HepG2 (cell line): ENCODE measurements at regions not wholly inside any gene's neighbourhood (a gene's known extent, or its start where the extent isn't known, plus 50 kb on each side); places are given as distances from the start of the nearest gene placed in this dataset.

Experiments used
- ATAC-seq: fragments of 200-7000 bp; cut with Tn5 transposase; 3 replicates; pipeline ENCODE4 v1.9.1; 2020; ENCODE audit warnings: mild to moderate bottlenecking, moderate library complexity
- BruUV-seq: library from RNA; stranded (reverse); fragments of 400-500 nt; replicated peaks from 2 replicates; lab custom pipeline; 2021; lab: Mats Ljungman, UMichigan
- CTCF ChIA-PET: fragments of 300-600 bp; formaldehyde crosslinking; extraction: SDS; loops from one replicate; lab custom pipeline; 2021; ENCODE audit warnings: low total read pairs, inconsistent platforms, low intra/inter-chr PET ratio; lab: Yijun Ruan, JAX
- POLR2A ChIA-PET: fragments of 350-600 bp; sonication (Branson Sonifier 250); formaldehyde crosslinking; loops from one replicate; lab custom pipeline; 2020; ENCODE audit warnings: antibody characterized with exemption, inconsistent platforms; lab: Yijun Ruan, JAX
- DNase-seq: peaks from one replicate; pipeline ENCODE4 v3.0.0-alpha.2; 2015; ENCODE audit warnings: low spot score
- FAIRE-seq: peaks from 3 replicates; lab custom pipeline; 2011; peaks lifted over from hg19 to GRCh38; lab: Jason Lieb, UNC
- H2AFZ ChIP-seq: one replicate; pipeline ENCODE4 v1.6.1; 2011; ENCODE audit warnings: low read length, inconsistent platforms
- H3K27ac ChIP-seq: fragments of 300-600 bp; 3 replicates; pipeline ENCODE4 v1.8.0; 2011; ENCODE audit warnings: mixed run types, mild to moderate bottlenecking, mixed read lengths, low read length, inconsistent platforms; ENCODE audit not compliant: insufficient read depth; ENCODE audit errors: extremely low read length
- H3K27me3 ChIP-seq, 2 experiments: fragments of 200-600 bp in 1 of 2; 2 replicates in 1 of 2; 3 replicates in 1 of 2; pipeline versions ENCODE4 v1.6.0 to v1.8.0; 2011; ENCODE audit warnings: low read length in 2 of 2, mild to moderate bottlenecking in 2 of 2, moderate library complexity in 2 of 2, inconsistent platforms in 1 of 2; ENCODE audit not compliant: insufficient read depth in 2 of 2, control insufficient read depth in 1 of 2
- H3K36me3 ChIP-seq, 2 experiments: fragments of 200-600 bp in 1 of 2; replicated peaks in 1 of 2; 2 replicates in 1 of 2; 3 replicates in 1 of 2; pipeline versions ENCODE4 v1.5.1 to v1.8.0; 2011; ENCODE audit warnings: low read length in 2 of 2, inconsistent platforms in 1 of 2; ENCODE audit not compliant: insufficient read depth in 2 of 2, control insufficient read depth in 1 of 2
- H3K4me1 ChIP-seq: 2 replicates; pipeline ENCODE4 v1.5.1; 2012; ENCODE audit warnings: low read length, inconsistent platforms; ENCODE audit not compliant: insufficient read depth
- H3K4me2 ChIP-seq: 2 replicates; pipeline ENCODE4 v1.6.0; 2011; ENCODE audit warnings: low read depth, low read length, inconsistent platforms
- H3K4me3 ChIP-seq, 3 experiments: fragments of 200-600 bp in 1 of 3; sonication (generic), shearing (Covaris generic) in 1 of 3; replicated peaks in 1 of 3; 2 replicates each; pipeline ENCODE4 v1.5.1; 2011 to 2016; ENCODE audit warnings: low read length in 3 of 3, inconsistent platforms in 2 of 3, low read depth in 2 of 3, mild to moderate bottlenecking in 2 of 3, control low read depth in 1 of 3, mixed read lengths in 1 of 3; ENCODE audit not compliant: insufficient read depth in 1 of 3
- H3K79me2 ChIP-seq: one replicate; pipeline ENCODE4 v1.6.1; 2011; ENCODE audit warnings: low read length, inconsistent platforms; ENCODE audit not compliant: insufficient read depth
- H3K9ac ChIP-seq: 2 replicates; pipeline ENCODE4 v1.6.0; 2011; ENCODE audit warnings: mild to moderate bottlenecking, low read depth, low read length, inconsistent platforms; ENCODE audit not compliant: insufficient read depth
- H3K9me3 ChIP-seq: 2 replicates; pipeline ENCODE4 v1.5.1; 2012; ENCODE audit warnings: mild to moderate bottlenecking, low read length
- H4K20me1 ChIP-seq: 2 replicates; pipeline ENCODE4 v1.6.0; 2011; ENCODE audit warnings: inconsistent platforms, mild to moderate bottlenecking, low read length, moderate library complexity; ENCODE audit not compliant: insufficient read depth
- DNMT3B ChIP-seq: conservative IDR thresholded peaks from 2 replicates; pipeline ENCODE4 v1.6.1; 2016; ENCODE audit warnings: missing biosample characterization, control low read depth
- EED ChIP-seq: sonication (generic); formaldehyde crosslinking; IDR thresholded peaks from 2 replicates; pipeline ENCODE4 v1.5.0; 2020; ENCODE audit warnings: mild to moderate bottlenecking, missing genetic modification reagents
- ESRRA ChIP-seq: sonication (generic); formaldehyde crosslinking; IDR thresholded peaks from 2 replicates; pipeline ENCODE4 v1.5.1; 2020; ENCODE audit warnings: mild to moderate bottlenecking, low read depth, missing genetic modification reagents
- EZH2 ChIP-seq: conservative IDR thresholded peaks from 2 replicates; pipeline ENCODE4 v1.6.1; 2012; ENCODE audit warnings: mild to moderate bottlenecking, low read depth, low read length, moderate library complexity
- FOXC1 ChIP-seq: sonication (generic); formaldehyde crosslinking; IDR thresholded peaks from 2 replicates; pipeline ENCODE4 v1.8.0; 2022; ENCODE audit warnings: mild to moderate bottlenecking, missing genetic modification reagents, borderline replicate concordance
- HMGA1 ChIP-seq: sonication (generic); formaldehyde crosslinking; conservative IDR thresholded peaks from 2 replicates; pipeline ENCODE4 v1.4.0; 2020; ENCODE audit warnings: missing genetic modification reagents
- KAT8 ChIP-seq: IDR thresholded peaks from 2 replicates; pipeline ENCODE4 v1.6.1; 2016; ENCODE audit warnings: missing genetic modification reagents, missing compliant biosample characterization
- MEIS1 ChIP-seq: sonication (generic); formaldehyde crosslinking; IDR thresholded peaks from 2 replicates; pipeline ENCODE4 v1.9.0; 2021; ENCODE audit warnings: mild to moderate bottlenecking, missing genetic modification reagents, moderate library complexity, borderline replicate concordance
- MYPOP ChIP-seq: sonication (generic); formaldehyde crosslinking; IDR thresholded peaks from 2 replicates; pipeline ENCODE4 v1.8.1; 2023; ENCODE audit warnings: mild to moderate bottlenecking, moderate library complexity, missing genetic modification reagents
- MZF1 ChIP-seq: sonication (generic); formaldehyde crosslinking; IDR thresholded peaks from 2 replicates; pipeline ENCODE4 v1.8.1; 2023; ENCODE audit warnings: mild to moderate bottlenecking, missing genetic modification reagents, borderline replicate concordance
- PRDM10 ChIP-seq: sonication (generic); formaldehyde crosslinking; IDR thresholded peaks from 2 replicates; pipeline ENCODE4 v1.4.0; 2020; ENCODE audit warnings: low read depth, missing genetic modification reagents
- RBM22 ChIP-seq: fragments of 200-400 bp; formaldehyde crosslinking; optimal IDR thresholded peaks from 2 replicates; pipeline ENCODE3; 2017; ENCODE audit warnings: mild to moderate bottlenecking, low read length, moderate library complexity
- THYN1 ChIP-seq: sonication (generic); formaldehyde crosslinking; IDR thresholded peaks from 2 replicates; pipeline ENCODE4 v1.8.1; 2023; ENCODE audit warnings: low read depth, mild to moderate bottlenecking, moderate library complexity, missing genetic modification reagents, borderline replicate concordance
- ZGPAT ChIP-seq: IDR thresholded peaks from 2 replicates; pipeline ENCODE4 v1.6.1; 2016; ENCODE audit warnings: mild to moderate bottlenecking
- ZMYM2 ChIP-seq: sonication (generic); formaldehyde crosslinking; IDR thresholded peaks from 2 replicates; pipeline ENCODE4 v1.8.0; 2022; ENCODE audit warnings: mild to moderate bottlenecking, missing genetic modification reagents
- ZNF136 ChIP-seq: sonication (generic); formaldehyde crosslinking; IDR thresholded peaks from 2 replicates; pipeline ENCODE4 v1.8.1; 2022; ENCODE audit warnings: low read depth, mild to moderate bottlenecking, moderate library complexity, missing genetic modification reagents
- ZNF20 ChIP-seq: sonication (generic); formaldehyde crosslinking; IDR thresholded peaks from 2 replicates; pipeline ENCODE4 v1.4.0; 2020; ENCODE audit warnings: mild to moderate bottlenecking, moderate library complexity, missing genetic modification reagents
- ZNF652 ChIP-seq: IDR thresholded peaks from 2 replicates; pipeline ENCODE4 v1.6.1; 2016; ENCODE audit warnings: low read depth, borderline replicate concordance
- ZNF780A ChIP-seq: sonication (generic); formaldehyde crosslinking; IDR thresholded peaks from 2 replicates; pipeline ENCODE4 v1.8.0; 2022; ENCODE audit warnings: mild to moderate bottlenecking, missing genetic modification reagents, moderate library complexity
- ZNF878 ChIP-seq: sonication (generic); formaldehyde crosslinking; IDR thresholded peaks from 2 replicates; pipeline ENCODE4 v1.8.1; 2023; ENCODE audit warnings: mild to moderate bottlenecking, missing genetic modification reagents, moderate library complexity
- WGBS: methylation state at CpG from one replicate; pipeline ENCODE4 v1.1.6; 2017; ENCODE audit warnings: low lambda C conversion rate; 5-methylcytosine and 5-hydroxymethylcytosine counted together
- in situ Hi-C: cut with HindIII; loops from 2 replicates; pipeline ENCODE4 v1.10.0; 2017; ENCODE audit warnings: low pct_unique_long_range_greater_than_20kb; ENCODE audit not compliant: extremely low pct_ligation_motif_present
- intact Hi-C: fragments of 100-400 bp; cut with micrococcal nuclease; formaldehyde crosslinking; loops from one replicate; pipeline ENCODE4 v1.10.0; 2022; ENCODE audit not compliant: unreplicated experiment

- TF ChIP-seq MEIS1 (CRISPR knock-in tag) (no peak), KAT8 (CRISPR knock-in tag) (no peak), ZNF652 (CRISPR knock-in tag) (no peak), ZNF878 (CRISPR knock-in tag) (no peak), THYN1 (CRISPR knock-in tag) (no peak), MZF1 (CRISPR knock-in tag) (no peak), PRDM10 (CRISPR knock-in tag) (no peak), EED (no peak), EZH2 (no peak), ZNF780A (CRISPR knock-in tag) (no peak)
These were observed 166.6 kb upstream of the GAS1 start (continued) for GRCh38 chr9:87113874-87114273.

- Histone ChIP-seq H3K9ac (no peak overlapping the region), H2AFZ (no peak overlapping the region), H3K36me3 (no peaks in the 10 kb centered on the region), H3K4me1 (no peaks in the 10 kb centered on the region; the same call in 1 of the 2 replicates), H3K79me2 (no peaks in the 10 kb centered on the region), H3K4me3 (no peak overlapping the region), H3K9me3 (no peaks in the 10 kb centered on the region), H3K27ac (no peak overlapping the region), H4K20me1 (no peaks in the 10 kb centered on the region), H3K27me3 (no peaks in the 10 kb centered on the region; a peak in 1 of 5 replicates), H3K4me2 (no peak overlapping the region)
- DNase-seq (no peak), ATAC-seq (no peak), FAIRE-seq (no peak)
- POLR2A ChIA-PET = no interaction called here
- in situ Hi-C loops (no loop called here), intact Hi-C loops (no loop called here)
- 0% methylated on average over 1 of the region's 1 CpG for WGBS
- CTCF ChIA-PET = no interaction called here
- no TSS peak for BruUV-seq
- no peak for TF ChIP-seq KAT8 (CRISPR knock-in tag)
- TF ChIP-seq ZGPAT = no peak
- TF ChIP-seq ZNF20 (CRISPR knock-in tag) = no peak
- no peak for TF ChIP-seq ZMYM2 (CRISPR knock-in tag)
- TF ChIP-seq ZNF136 (CRISPR knock-in tag) = no peak
- TF ChIP-seq RBM22 = no peak
- TF ChIP-seq ESRRA (CRISPR knock-in tag) = no peak
- TF ChIP-seq FOXC1 (CRISPR knock-in tag) = no peak
- no peak for TF ChIP-seq DNMT3B
- TF ChIP-seq HMGA1 (CRISPR knock-in tag) = no peak
- no peak for TF ChIP-seq MYPOP
These were observed 168.5 kb upstream of the GAS1 start for GRCh38 chr9:87115785-87116184.
